HG02981 (cell line): ENCODE measurements at regions not wholly inside any gene's neighbourhood (a gene's known extent, or its start where the extent isn't known, plus 50 kb on each side); places are given as distances from the start of the nearest gene placed in this dataset.
"Not testable (repeated sequence)": the region's sequence is repeated elsewhere in the genome, so short reads cannot be mapped to it uniquely, and the experiment has no call there.

ENCODE experiments used
- ATAC-seq: cut with Tn5 transposase; IDR thresholded peaks from one replicate; pipeline ENCODE4 v1.9.1; 2021; ENCODE audit warnings: mild to moderate bottlenecking, moderate library complexity; ENCODE audit not compliant: unreplicated experiment

DNA sequence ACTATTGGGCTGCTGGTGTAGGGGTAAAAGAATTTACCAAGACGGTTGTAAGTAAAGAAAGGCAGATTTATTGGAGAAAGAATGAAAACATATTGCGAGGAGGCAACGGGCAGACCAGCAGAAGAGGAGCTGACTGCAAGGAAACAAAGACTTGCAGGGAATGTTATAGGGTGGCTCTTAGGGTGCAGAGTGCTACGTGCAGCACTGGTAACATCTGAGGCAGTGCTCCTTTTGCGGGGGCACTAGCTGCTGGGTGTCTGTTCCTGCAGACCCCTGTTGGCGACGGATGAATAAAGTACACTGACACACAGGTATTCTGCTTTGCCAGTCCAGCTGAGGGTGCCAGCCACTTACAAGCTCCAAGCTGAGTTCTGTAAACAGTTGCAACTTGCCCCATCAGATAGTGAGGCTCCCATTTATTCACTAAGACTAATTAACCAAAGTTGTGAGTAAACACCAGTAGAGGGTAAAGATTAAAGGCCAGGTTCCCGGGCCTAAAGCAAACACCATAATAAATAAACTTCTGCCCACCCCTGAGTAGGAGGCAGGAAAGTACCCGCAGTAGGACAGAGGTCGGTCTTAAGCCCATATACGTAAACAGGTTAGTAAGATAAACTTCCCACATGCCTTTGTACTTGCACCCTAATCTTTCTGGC lies 140.2 kb upstream of the KCNK1 start:
- no peak for ATAC-seq

DNA sequence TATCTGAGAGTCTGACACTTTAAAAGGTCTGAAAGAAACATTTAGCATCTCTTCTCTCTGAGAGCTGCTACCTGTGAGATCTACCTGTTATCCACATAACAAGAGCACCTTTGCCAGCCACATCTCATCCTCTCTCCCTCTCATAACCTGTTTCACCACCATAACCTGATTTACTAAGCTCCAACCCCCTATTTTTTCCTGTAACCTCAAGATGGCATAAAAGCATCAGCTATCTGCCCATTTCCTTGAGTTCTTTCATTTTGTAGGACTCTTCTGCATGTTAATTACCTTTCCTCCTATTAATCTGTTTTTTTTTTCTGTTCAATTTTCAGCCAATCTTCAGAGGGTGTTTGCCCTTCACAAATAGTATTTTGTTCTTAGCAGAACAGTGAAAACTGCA lies 136.5 kb upstream of the KCNK1 start:
- ATAC-seq, result no peak

DNA sequence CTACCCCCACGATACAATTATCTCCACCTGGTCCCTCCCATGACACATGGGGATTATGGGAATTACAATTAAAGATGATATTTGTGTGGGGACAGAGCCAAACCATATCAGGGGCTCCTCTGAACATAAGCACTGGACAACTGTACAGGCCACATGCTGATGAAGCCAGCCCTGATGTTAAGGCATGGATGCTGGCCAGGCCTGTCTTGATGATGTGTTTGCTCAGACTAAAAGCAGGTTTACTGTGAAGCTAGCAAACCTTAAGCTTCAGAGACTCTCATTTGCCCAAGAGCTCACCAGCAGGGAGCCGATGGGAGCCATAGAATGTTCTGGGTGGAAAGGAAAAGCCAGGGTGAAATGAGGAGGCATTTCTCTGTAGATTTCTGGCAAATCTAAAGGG lies 135.3 kb upstream of the KCNK1 start:
- no peak for ATAC-seq

DNA sequence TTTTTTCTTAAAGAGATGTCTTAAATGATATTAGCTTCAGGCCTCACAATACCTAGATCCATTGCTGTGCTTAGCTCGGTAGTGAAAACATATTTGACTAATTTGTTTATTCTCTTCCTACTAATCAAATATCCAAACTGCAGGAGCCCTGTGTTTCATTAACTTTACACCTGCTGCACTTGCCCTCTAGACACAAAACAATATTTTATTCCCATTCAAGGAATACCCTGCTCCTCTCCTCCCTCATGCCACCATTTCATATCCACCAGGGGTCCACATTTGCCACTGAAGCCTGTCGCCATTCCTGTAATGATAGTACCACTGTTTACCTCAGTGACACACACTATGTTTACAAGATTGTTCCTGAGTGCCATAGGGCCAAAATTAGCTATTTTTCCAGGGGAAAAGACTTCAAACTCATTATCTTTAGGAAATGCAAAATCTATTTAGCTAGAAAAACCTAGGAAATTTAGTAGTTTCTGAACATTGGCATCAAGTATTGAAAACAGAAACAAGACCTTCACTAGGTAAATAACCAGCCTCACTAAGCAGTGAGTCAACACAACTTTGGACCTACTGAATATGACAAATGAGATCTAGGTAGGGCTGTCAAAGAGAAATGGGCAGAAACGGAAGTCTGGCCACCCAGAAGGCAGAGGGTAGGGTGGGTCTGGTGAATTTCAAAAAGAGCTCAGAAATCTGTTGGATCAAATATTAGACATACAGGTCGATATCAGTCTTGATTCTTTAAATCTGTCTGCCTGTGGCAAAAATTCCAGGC lies 134.6 kb upstream of the KCNK1 start:
- ATAC-seq, result no peak

DNA sequence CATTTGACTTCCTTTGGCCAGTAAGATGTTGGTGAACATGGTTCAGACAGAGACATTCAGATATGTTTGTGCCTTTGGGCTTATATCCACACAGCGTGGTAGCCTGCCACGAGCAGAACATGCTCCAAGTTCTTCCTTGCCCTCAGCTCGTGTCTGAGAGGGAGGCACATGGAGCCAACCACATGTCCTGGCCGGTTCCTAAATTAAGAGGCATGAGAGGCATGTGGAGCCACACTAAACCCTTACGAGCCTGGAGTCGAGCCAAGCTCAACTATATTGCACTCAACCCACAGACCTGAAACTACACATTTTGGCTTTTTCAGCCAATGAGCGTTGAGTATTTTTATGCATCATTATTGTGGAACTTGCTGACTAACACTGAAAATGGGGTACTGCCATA lies 133.7 kb upstream of the KCNK1 start:
- ATAC-seq, result no peak

DNA sequence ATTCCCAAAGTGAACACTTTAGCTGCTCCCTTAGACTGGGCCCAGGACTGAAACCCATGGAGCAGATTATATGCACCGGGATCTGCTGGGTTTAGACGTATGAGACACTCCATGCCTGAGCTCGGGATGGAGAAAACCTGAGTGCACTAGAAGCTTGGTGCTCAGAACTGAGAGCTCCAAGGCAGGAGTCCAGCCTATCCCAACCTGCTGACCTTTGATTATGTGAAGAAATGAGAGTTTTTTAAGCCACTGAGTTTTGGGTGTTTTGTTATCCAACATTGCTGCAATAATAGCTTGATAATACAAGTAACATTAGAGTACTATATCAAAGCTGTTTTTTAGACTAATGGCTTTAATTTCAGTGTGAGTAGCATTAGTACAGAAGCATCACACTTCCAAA lies 131.5 kb upstream of the KCNK1 start:
- ATAC-seq, result no peak

DNA sequence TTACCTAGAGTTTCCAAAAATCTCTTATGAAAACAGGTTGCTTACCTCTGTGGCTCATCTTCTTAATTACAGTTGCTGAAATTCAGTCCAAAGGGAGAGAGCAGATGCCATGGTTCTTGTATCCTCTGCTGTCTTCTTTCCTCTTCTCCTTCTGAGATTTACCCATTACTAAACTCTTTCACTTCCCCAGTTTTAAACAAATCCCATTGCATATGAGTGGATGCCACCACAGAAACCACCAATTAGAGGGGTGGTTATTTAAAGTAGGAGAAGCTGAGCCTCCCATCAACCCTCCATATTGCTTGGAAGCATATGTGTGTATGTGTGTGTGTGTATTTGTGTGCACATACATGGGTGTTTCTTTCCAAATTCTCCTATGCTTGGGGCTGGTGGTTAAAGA lies 128.5 kb upstream of the KCNK1 start:
- ATAC-seq, result no peak

DNA sequence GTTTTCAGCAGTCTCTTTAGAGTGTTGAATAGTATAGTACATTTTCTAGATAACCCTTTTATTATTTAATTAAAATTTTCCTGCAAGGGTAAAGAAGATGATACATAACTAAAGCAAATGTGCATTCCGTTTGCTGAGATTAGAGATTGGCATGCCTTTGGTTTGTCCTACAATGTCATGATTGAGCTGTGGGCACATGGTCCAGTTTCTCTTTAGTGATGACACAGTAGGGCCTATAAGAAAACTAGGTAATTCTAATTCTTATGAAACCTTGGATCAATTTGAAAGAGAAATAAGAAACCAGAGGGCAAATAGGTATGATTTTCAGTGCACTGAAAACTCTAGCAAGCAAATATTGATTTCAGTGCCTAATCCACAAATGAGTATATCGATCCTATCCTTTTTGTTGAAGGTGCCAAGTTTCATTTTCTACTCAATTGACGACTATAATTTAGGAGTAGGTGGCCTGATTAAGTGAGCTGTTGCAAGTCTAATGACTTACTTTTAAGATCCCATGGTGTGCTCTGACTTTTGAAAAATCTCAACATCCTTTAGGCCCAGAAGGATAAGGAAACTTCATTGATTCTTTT lies 128.0 kb upstream of the KCNK1 start:
- no peak for ATAC-seq

DNA sequence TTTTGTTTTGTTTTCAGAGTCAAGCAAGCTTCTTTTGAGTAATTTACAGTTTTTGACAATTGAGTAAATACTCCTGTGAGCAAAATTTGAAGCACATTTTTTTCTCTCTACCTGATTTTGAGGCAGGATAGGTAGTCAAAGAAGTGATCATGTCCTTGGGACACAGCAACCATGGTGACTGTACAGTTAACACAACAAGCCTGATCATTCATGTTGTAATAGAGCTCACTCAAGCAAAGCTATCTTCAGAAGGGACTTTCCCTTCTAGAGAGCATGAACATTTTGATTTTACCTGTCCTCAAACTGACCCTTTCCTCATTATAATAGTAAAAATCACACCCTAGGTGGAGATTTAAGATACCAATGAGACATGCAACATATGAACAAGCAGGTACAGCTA lies 126.5 kb upstream of the KCNK1 start:
- no peak for ATAC-seq

DNA sequence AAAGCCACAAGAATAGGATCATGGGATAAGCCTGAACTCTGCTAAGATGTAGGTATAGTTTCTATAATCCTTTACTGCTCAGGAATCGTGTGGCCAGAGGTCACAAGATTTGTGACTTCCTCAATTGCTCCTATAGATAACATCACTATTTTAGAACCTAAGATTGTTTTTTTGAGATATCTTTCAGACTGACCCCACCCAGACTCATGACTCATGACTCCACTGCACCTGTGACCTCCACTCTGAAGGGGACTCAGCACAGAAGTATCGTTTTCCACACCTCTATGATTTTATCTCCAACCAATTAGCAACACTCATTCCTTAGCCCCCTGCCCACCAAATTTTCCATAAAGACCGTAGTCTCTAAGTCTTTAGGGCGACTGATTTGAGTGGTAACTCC lies 124.5 kb upstream of the KCNK1 start:
- ATAC-seq, result no peak

DNA sequence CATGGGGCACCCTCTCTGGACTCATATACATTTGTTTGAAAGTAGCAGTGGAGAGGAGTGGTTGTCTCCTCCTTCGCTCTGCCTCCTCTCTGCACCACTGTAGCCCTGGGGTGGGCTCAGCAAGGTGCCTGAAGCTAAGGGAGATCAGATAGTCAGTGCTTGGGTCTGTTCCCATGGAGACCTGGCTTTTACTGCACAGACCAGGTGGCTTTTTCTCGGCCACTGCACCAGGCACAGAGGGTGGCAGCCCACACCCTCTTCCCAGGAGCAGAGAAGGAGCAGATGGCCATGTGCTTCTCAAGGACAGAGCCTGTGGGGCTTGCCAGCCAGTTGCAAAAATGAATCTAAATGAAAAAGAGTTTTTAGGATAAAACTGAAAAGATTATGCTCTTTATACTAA lies 123.4 kb upstream of the KCNK1 start:
- no peak for ATAC-seq

DNA sequence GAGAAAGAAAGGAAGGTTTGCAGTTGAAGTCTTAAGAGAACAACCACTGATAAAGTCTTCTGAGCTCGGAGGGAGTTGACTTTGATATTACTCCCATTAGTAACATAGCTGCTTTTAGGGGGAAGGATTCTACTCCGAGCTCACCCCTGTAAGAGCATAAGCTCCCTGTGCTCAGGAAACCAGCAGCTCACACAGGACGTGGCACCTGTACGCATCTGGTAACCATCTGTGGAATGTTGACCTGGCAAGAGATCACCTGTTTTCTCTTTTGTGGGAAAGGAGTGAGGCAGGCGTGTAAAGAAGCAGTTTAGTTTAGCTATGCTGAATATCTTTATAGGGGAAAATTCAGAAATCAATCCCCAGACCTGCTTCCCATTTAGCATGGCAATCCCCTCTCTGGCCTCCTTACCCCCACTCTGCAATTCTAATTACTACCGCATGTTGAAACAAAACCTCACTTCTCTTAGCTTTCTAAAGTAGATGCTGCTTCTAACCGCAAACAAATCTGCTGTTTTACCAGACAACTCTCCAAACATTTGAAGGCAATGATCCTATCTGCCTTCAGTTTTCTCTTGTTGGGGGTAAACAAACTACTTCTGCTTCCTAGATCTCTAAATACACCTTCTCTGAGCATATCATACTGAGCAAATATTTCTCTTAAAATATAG lies 121.8 kb upstream of the KCNK1 start:
- no peak for ATAC-seq

DNA sequence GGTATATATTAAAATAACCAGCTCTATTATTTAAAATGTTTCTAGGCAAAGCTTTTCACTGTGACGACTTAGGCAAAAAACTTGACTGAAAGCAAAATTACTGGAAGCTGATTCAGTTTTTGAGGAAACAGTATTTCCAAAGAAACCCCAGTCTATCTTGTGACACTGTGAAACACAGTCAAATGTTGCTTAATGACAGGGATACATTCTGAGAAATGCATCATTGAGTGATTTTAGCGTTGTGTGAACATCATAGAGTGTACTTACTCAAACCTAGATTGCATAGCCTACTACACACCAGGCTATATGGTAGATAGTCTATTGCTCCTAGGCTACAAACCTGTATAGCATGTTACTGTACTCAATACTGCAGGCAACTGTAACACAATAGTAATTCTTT lies 116.9 kb upstream of the KCNK1 start:
- ATAC-seq, result no peak

DNA sequence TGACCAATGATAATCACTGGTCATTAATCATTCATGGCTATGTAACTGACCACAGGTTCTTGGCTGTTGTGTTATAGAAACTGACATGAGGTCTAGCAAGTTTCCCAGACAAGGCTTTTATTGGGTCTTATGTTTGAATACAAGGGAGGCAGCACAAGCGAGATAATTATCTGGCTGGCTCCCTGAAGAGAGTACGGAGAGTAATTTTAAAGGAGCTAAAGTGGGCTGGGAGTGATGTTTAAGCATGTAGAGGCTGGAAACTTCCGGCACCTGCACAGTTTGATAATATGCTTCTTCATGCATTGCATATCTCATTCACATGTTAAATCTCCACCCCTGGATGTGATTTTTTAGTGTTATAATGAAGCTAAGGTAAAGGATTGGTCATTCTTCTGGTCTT lies 116.2 kb upstream of the KCNK1 start:
- ATAC-seq, result no peak

DNA sequence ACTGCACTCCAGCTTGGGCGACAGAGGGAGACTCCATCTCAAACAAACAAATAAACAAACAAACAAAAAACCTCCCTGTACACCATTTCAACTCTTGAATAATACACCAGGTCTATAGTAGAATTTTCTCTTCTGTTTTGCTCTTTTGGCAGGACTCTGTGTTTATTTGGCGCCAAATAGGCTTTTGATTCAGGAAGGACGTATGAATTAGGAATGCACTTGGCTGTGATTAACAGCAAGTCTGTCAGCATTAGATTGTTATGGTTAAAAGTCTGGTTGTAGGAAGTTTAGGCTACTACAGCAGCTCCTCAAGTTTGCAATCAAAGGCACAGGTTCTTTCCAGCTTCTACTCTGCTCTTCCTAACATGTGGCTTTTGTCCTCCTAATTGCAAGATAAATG lies 113.8 kb upstream of the KCNK1 start:
- no peak for ATAC-seq

DNA sequence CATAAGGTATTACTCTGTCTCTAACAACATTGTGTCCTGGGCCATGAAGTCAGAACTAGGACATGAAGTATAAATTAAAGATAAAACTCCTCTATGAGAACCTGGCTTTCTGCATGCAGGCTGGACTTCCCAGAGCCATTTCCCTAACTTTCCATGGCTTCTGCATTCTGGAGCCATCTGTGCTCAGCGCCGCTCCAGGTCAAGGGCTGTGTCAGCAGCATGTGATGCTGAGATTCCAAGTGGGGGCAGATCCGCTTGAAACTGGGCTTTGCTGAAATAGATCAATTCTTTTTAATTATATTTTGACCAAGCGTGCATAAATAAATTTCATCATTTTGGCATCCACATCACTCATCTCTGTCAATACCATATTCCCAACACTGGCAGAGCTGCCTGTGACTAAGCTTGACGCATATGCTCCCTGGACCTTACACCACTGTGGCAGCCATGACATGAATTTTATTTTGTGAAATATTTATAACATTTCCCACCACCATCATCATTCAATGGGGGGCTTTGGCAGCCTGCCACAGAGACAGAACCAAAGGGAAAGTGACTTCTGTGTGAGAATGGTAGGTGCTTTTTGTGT lies 110.4 kb upstream of the KCNK1 start:
- no peak for ATAC-seq

DNA sequence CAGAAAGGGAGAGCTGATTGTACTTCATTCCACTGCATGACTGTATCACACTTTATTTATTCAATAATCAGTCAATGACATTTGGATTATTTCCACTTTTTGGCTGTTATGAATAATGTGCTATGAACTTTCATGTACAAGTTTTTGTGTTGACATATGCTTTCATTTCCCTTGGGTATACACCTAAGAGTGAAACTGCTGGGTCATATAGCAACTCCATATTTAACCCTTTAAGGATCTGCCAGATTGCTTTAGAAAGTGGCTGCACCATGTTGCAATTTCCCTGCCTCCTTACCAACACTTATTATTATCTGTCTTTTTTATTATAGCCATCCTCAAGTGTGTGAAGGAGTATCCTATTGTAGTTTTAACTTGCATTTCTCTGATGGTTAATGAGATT lies 108.8 kb upstream of the KCNK1 start:
- no peak for ATAC-seq

DNA sequence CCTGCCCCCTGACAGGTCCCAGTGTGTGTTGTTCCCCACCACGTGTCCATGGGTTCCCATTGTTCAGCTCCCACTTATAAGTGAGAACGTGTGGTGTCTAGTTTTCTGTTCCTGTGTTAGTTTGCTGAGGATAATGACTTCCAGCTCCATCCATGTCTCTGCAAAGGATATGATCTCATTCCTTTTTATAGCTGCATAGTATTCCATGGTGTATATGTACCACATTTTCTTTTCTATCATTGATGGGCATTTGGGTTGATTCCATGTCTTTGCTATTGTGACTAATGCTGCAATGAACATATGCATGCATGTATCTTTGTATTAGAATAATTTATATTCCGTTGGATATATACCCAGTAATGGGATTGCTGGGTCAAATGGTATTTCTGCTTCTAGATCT lies 108.0 kb upstream of the KCNK1 start:
- not testable (repeated sequence) for ATAC-seq

DNA sequence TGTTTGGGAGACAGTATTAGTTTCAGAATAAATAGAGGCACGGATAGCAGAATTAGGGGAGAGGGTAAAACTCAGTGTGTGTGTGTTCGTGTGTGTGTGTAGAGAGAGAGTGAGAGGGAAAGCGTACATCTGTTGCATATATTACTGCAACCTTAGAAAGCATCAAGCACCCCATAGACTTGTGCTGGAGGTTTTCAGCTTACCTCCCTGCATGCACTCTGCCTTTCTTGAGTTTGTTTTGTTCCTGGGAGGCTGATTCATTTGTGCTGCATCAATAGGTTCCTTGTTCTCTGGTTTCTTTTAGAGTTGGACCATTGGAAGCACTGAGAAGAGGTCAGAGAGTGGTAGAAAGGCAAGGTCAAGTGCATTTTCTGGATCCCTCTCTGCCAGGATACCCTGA lies 104.4 kb upstream of the KCNK1 start:
- ATAC-seq, result no peak

DNA sequence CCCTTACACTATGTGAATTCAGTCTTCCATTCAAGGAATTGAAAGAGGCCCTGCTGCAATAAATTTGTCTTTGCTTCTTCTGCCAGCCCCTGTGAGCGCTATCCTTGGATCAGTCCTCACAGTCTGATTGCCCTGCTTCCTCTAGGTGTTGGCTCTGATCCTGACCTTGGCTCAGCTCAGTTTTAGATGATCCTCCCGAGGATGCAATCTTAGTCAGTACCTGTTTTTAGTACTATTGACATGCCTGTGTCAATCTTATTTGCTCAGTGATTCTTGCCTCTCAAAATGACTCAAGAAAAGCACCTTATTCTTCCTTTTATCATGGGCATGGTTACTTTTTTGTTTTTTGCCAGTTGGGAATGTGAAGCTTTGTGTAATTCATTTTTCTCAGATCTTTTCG lies 101.4 kb upstream of the KCNK1 start:
- no peak for ATAC-seq

DNA sequence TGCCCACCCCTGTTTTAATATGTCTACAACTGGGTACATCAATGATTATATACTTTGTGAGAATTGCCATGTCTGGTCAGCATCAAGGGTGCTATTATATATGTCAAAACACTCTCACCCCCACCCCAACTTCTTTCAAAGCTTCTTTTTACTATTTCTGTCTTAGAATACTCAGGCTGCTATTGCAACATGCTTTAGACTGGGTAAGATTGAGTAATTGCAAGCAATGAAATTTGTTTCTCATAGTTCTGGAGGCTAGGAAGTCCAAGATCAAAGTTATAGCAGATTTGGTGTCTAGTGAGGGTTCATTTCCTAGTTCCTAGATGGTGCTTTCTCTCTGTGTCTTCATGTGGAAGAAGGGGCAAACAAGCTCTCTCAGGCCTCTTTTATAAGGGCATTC lies 100.5 kb upstream of the KCNK1 start:
- no peak for ATAC-seq
